Uterus (tissue), 3 donors: ENCODE measurements at regions not wholly inside any gene's neighbourhood (a gene's known extent, or its start where the extent isn't known, plus 50 kb on each side); places are given as distances from the start of the nearest gene placed in this dataset.

Experiments used
- DNase-seq, 2 donors: peaks; one replicate each; pipeline ENCODE4 v3.0.0-alpha.2; 2019 to 2020
- H3K27ac ChIP-seq, 2 donors: fragments of 200-600 bp; sonication (generic); 1 replicate in 1 of 2; 2 replicates in 1 of 2; pipeline ENCODE4 v1.5.1; 2016 to 2018
- H3K27me3 ChIP-seq, 2 donors: fragments of 200-600 bp; sonication (generic); one replicate each; pipeline ENCODE4 v1.5.1; 2018 to 2019; ENCODE audit warnings: control low read depth in 1 of 2
- H3K36me3 ChIP-seq, 2 donors: fragments of 200-600 bp; sonication (generic); one replicate each; pipeline ENCODE4 v1.5.1; 2019; ENCODE audit warnings: control low read depth in 1 of 2
- H3K4me1 ChIP-seq, 2 donors: fragments of 200-600 bp; sonication (generic); one replicate each; pipeline ENCODE4 v1.5.1; 2018 to 2019; ENCODE audit warnings: control low read depth in 1 of 2
- H3K4me3 ChIP-seq, 2 donors: fragments of 200-600 bp; sonication (generic); 1 replicate in 1 of 2; 2 replicates in 1 of 2; pipeline ENCODE4 v1.5.1; 2018 to 2019; ENCODE audit warnings: mild to moderate bottlenecking in 1 of 2
- H3K9me3 ChIP-seq, 2 donors: fragments of 200-600 bp; sonication (generic); one replicate each; pipeline ENCODE4 v1.5.1; 2019; ENCODE audit warnings: control low read depth in 1 of 2
- CTCF ChIP-seq, 4 experiments: fragments of 200-600 bp in 2 of 4; fragments of 450-650 bp in 2 of 4; sonication (generic) in 2 of 4; IDR thresholded peaks; one replicate each; pipeline ENCODE4 v1.5.1; 2016 to 2019; ENCODE audit warnings: antibody characterized with exemption in 4 of 4, mild to moderate bottlenecking in 2 of 4, moderate library complexity in 1 of 4
- POLR2A ChIP-seq, 2 donors: fragments of 450-650 bp; IDR thresholded peaks; one replicate each; pipeline ENCODE4 v1.6.1; 2016; ENCODE audit warnings: antibody characterized with exemption in 2 of 2, mild to moderate bottlenecking in 1 of 2, moderate library complexity in 1 of 2
- intact Hi-C: fragments of 100-400 bp; cut with DNase I; formaldehyde crosslinking; loops from one replicate; pipeline ENCODE4 v1.15.1; 2023; ENCODE audit warnings: low total_unique reads
- donor health status: DM: yes; HTN: yes; CAD: no.

- H3K4me3 ChIP-seq: no peak overlapping the region
- H3K4me1 ChIP-seq: no peaks in the 10 kb centered on the region
- H3K9me3 ChIP-seq: no peaks in the 10 kb centered on the region
- intact Hi-C loops: no loop called here
- H3K27ac ChIP-seq: no peak overlapping the region
- no peaks in the 10 kb centered on the region for H3K36me3 ChIP-seq
- no peak for DNase-seq
- H3K27me3 ChIP-seq: no peaks in the 10 kb centered on the region
- TF ChIP-seq POLR2A (IDR thresholded peaks at IDR 0.05) (no peak), CTCF (IDR thresholded peaks at IDR 0.05) (no peak)
These were observed 705.9 kb upstream of the AGA start for GRCh38 chr4:178148106-178148505.

GRCh38 chr4:178165251-178165950 lies 723.2 kb upstream of the AGA start:
- H3K36me3 ChIP-seq: no peaks in the 10 kb centered on the region
- intact Hi-C loops: no loop called here
- DNase-seq: no peak
- no peaks in the 10 kb centered on the region for H3K9me3 ChIP-seq
- H3K4me1 ChIP-seq: no peaks in the 10 kb centered on the region
- no peak overlapping the region for H3K4me3 ChIP-seq
- no peak for TF ChIP-seq POLR2A (IDR thresholded peaks at IDR 0.05)
- no peak for TF ChIP-seq CTCF (IDR thresholded peaks at IDR 0.05)
- H3K27me3 ChIP-seq: no peaks in the 10 kb centered on the region
- no peak overlapping the region for H3K27ac ChIP-seq

GRCh38 chr4:178165951-178166308 lies 723.7 kb upstream of the AGA start:
- no peak for DNase-seq
- Histone ChIP-seq H3K9me3 (no peaks in the 10 kb centered on the region), H3K4me1 (no peaks in the 10 kb centered on the region), H3K27me3 (no peaks in the 10 kb centered on the region), H3K27ac (no peak overlapping the region), H3K4me3 (no peak overlapping the region), H3K36me3 (no peaks in the 10 kb centered on the region)
- intact Hi-C loops: no loop called here
- TF ChIP-seq POLR2A (IDR thresholded peaks at IDR 0.05) (no peak), CTCF (IDR thresholded peaks at IDR 0.05) (no peak)

GRCh38 chr4:178173771-178174170 lies 731.5 kb upstream of the AGA start:
- Histone ChIP-seq H3K9me3 (no peaks in the 10 kb centered on the region), H3K27ac (no peak overlapping the region), H3K36me3 (no peaks in the 10 kb centered on the region), H3K4me3 (no peak overlapping the region), H3K4me1 (no peaks in the 10 kb centered on the region), H3K27me3 (no peaks in the 10 kb centered on the region)
- intact Hi-C loops: no loop called here
- TF ChIP-seq CTCF (IDR thresholded peaks at IDR 0.05) (no peak), POLR2A (IDR thresholded peaks at IDR 0.05) (no peak)
- DNase-seq: no peak

GRCh38 chr4:178174756-178175155 lies 732.5 kb upstream of the AGA start:
- TF ChIP-seq POLR2A (IDR thresholded peaks at IDR 0.05) (no peak), CTCF (IDR thresholded peaks at IDR 0.05) (no peak)
- no peak overlapping the region for H3K4me3 ChIP-seq

More at GRCh38 chr4:178174756-178175155, 732.5 kb upstream of the AGA start:
- H3K27ac ChIP-seq: no peak overlapping the region
- H3K27me3 ChIP-seq: no peaks in the 10 kb centered on the region
- H3K36me3 ChIP-seq: no peaks in the 10 kb centered on the region
- H3K4me1 ChIP-seq: no peaks in the 10 kb centered on the region
- intact Hi-C loops: no loop called here
- no peaks in the 10 kb centered on the region for H3K9me3 ChIP-seq
- no peak for DNase-seq
